ENCODE measurements at regions not wholly inside any gene's neighbourhood (a gene's known extent, or its start where the extent isn't known, plus 50 kb on each side); places are given as distances from the start of the nearest gene placed in this dataset.
"Not testable (repeated sequence)": the region's sequence is repeated elsewhere in the genome, so short reads cannot be mapped to it uniquely, and the experiment has no call there.

- DNase-seq (ENCODE audit: low spot score) = no peak
These were observed 115.7 kb upstream of the ADAMTS9 start for GRCh38 chr3:64803469-64803868.

GRCh38 chr3:64802460-64802859 lies 114.7 kb upstream of the ADAMTS9 start:
- no peak for DNase-seq (ENCODE audit: low spot score)

DNA sequence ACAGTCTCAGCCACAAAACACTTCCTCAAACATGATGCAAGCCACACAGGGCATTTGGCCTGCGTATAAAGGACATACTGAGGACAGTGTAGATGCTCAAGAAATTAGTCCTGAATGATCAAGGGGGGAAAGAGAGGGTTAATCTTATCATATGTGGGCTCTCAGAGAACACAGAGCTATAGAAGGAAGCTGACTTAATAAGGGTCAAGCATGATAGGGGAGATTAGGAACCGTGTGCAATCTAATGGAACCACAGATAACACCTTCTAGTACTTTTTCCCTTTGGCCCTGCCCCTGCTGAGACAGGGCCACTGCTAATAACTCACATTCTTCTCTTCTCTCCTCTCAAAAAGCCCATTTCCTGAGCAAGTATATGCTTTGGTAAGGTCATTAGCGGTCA lies 114.1 kb upstream of the ADAMTS9 start:
- DNase-seq (ENCODE audit: low spot score) = no peak

- no peak for DNase-seq (ENCODE audit: low spot score)
These were observed 111.8 kb upstream of the ADAMTS9 start for GRCh38 chr3:64799606-64800005.

DNA sequence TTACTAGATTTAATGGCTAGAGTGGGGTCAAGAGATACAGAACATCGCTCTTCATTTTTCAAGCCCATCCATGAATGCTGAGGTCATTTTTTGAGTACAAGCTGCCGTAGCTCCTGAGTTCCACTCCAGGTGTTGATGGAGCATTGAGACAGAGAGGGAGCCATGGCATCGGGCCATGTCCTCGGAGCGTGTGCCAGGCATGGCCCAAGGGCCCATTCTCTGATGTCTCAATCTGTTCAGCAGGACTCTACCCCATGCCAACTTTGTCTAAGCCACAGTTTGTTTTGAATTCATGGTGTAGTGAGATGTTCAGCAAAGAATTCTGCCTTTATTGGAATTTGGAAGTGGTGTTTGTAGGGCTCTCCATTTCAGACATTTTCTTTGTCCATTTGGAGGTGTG lies 110.5 kb upstream of the ADAMTS9 start:
- no peak for DNase-seq (ENCODE audit: low spot score)

DNA sequence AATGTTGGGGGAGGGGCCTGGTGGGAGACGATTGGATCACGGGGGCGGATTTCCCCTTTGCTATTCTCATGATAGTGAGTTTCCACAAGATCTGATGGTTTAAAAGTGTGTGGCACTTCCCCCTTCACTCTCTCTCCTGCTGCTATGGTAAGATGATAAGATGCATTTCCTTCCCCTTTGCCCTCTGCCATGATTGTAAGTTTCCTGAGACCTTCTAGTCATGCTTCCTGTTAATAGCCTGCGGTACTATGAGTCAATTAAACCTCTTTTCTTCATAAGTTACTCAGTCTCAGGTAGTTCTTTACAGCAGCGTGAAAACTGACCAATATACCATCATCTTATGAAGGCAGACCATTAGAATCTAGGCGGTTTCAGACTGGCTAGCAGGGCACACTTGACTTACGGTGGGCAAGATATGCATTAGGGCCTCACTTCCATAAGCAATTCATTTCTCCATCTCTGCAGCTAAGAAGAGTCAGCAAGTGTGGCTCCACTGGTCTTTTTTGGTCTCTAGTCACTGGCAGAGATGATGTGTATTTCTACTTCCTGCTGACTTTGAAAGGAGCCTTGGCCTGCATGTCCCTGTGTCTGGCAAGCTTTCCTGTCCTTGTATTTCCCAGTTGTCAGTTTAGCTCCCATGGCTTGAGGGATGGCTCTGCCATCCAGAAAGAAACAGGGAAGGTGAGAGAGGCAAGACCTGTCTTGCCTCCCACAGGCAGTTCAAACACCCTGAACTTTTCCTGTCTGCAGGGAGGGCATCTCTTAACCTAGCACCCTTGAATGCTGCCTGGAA lies 109.0 kb upstream of the ADAMTS9 start:
- DNase-seq (ENCODE audit: low spot score) = no peak

- DNase-seq (ENCODE audit: low spot score) = no peak
These were observed 104.6 kb upstream of the ADAMTS9 start for GRCh38 chr3:64792445-64792844.

GRCh38 chr3:64789111-64789510 lies 101.3 kb upstream of the ADAMTS9 start:
- DNase-seq (ENCODE audit: low spot score) = no peak

DNA sequence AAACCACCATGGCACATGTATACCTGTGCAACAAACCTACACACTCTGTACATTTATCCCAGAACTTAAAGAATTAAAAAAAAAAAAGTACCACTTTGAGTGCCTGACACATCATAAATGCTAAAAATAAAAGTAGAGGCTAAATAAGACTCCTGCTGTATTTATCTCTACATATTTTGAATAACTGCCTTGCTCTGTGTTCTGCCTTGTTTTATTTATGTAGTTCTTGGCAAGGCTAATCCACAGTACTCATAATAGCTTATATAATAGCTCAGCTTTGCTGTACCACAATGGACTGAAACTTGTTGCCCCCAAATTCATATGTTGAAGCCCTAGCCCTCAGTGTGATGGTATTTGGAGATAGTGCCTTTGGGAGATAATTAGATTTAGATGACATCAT lies 95.4 kb upstream of the ADAMTS9 start:
- no peak for DNase-seq (ENCODE audit: low spot score)

- not testable (repeated sequence) for DNase-seq (ENCODE audit: low spot score)
These were observed 93.1 kb upstream of the ADAMTS9 start for GRCh38 chr3:64780923-64781322.

- DNase-seq (ENCODE audit: low spot score) = no peak
These were observed 85.3 kb upstream of the ADAMTS9 start for GRCh38 chr3:64773137-64773536.

DNA sequence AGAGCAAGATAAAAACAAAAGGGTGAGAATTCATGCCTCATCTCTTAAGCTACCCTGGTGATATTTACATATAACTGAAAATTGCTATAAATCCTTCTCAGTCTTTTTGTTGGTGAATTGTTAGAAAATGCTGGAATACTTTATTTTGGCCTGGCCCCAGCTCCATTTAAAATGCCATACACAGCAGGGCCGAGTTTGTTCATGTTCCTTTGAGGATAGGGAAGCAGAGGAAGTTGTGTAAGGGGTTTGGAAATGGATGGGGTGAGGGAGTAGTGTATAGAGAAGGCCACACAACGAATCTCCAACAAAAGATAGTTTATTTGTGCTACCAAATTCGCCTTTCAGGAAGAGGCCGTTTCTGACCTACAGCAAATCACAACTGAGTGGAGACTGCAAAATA lies 78.6 kb upstream of the ADAMTS9 start:
- DNase-seq (ENCODE audit: low spot score) = no peak

- no peak for DNase-seq (ENCODE audit: low spot score)
These were observed 78.1 kb upstream of the ADAMTS9 start for GRCh38 chr3:64765947-64766346.

DNA sequence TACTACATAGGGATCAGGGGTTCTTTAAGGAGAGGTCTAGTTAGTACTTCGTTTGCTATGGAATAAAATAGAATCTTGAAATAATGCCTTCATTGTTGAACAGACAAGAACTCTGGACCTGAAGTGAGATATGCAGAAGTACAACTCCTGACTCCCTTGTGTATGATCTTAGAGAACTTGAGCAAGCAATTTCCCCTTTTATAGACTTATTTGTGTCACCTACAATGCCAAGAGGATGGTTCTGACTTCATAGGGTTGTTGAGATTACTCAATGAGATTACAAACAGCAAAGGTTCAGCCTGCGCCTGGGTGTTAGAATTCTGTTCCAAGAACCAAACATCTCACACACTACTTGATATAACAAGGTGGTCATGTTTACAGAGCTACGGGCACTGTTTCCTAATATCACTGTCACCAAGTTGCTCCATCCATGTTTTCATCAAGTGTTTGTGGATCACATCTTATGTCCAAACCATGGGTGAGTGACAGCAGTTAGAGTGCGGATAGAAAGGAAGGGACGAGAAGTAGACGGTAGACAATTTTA lies 76.7 kb upstream of the ADAMTS9 start:
- DNase-seq (ENCODE audit: low spot score) = no peak

DNA sequence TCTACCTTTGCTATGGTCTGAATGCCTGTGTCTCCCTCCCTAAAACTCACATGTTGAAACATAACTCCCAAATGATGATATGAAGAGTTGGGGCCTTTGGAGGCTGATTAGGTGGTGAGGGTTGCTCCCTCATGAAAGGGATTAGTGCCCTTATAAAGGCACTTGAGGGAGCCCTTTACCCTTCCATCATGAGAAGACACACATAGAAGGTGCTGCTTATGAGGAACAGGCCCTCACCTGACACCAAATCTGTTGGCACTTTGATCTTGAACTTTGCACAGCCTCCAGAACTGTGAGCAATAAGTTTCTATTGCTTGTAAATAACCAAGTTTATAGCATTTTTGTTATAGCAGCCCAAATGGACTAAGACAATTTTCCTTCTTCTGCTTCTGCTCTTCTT lies 76.2 kb upstream of the ADAMTS9 start:
- no peak for DNase-seq (ENCODE audit: low spot score)

DNA sequence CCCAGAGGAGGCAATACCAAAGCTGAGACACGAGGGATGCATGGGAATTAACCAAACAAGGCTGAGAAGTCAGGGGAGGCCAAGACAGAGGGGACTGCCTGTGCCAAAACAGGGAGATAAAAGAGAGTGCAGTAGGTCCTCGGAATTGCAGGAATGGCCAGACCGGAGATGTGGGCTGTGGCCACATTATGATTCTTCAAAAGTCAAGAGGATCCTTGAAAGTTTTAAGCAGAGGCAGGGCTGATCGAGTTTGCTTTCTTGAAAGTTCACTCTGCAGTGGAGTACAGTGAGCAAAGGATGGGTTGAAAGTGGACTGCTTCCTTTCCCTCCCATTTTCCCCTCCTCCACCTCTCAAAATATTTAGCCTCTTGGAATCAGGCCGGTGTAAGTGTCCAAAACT lies 73.9 kb upstream of the ADAMTS9 start:
- no peak for DNase-seq (ENCODE audit: low spot score)

- DNase-seq (ENCODE audit: low spot score) = no peak
These were observed 72.5 kb upstream of the ADAMTS9 start for GRCh38 chr3:64760258-64760657.

DNA sequence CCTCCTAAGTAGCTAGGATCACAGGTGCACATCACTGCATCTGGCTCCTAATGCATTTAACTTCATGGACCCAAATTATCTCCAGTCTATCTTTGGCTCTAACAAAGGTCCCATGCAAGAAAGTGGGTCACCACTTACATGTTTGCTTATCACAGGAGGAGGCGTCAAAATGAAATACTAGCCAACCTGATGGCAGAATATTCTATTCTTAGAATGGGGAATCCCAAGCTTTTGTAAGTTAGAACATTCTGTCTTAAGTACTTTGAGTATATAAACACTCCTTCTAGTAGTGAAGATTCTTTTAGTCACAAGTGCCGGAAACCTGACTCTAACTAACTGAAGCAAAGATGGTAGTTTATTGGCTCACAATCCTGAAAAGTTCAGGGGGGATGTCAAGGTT lies 72.0 kb upstream of the ADAMTS9 start:
- DNase-seq (ENCODE audit: low spot score) = no peak

DNA sequence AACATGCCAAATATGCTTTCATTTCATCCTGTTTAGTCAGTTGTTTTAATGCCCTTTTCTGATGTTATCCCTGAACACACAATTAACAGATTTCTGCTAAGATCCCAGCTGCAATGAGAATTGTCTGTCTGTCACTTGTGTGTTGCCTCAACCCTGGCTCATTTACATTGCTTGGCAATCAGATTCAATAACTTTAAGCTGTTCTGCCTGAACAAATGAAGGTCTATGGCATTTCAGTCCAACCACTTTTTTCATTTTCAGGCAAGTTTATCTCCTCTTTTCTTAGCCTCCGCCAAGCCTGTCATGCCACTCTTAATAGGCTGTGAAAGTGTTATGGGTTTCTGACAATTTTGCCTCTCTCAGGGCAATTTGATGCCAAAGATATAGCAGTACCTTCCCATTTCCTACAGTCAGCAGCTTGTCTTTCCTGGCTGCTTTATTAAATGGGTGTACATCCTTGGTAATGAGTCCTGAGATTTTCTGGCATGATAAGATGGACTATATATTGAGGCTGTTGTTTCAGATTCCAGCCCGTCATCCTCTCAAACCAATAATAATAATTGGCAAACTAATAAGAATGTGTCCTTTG lies 68.7 kb upstream of the ADAMTS9 start:
- DNase-seq (ENCODE audit: low spot score) = no peak

DNA sequence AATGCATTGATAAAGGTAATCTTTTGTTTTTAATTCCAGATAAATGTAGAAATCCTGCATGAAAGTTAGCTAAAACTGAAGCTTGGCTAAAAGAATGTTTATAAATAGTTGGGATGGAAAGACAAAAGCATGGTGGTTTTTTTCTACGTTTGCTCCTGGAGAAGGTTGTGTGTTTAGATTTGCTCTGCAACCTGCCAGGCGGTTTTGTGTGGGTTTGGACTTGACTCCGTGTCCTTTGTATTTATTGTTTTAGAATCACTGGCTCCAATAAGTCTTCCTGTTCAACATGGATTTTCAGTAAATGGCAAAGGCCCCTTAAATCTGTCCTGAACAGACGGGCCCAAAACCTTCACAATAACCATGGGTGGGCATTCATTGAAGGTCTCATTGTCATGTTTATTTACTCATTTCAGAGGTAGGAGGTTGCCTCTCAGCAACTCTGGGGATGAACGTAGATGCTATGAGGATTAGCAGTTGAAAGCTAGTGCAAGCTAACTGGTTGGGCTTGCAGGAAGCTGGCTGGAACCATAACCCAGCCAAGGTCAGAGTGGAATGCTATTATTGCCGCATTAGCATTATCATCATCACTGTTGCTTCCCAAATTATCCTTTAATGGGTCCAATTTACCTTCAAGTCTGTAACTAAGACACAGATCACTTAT lies 60.6 kb upstream of the ADAMTS9 start:
- DNase-seq (ENCODE audit: low spot score) = no peak

GRCh38 chr3:64747679-64748078 lies 59.9 kb upstream of the ADAMTS9 start:
- no peak for DNase-seq (ENCODE audit: low spot score)

DNA sequence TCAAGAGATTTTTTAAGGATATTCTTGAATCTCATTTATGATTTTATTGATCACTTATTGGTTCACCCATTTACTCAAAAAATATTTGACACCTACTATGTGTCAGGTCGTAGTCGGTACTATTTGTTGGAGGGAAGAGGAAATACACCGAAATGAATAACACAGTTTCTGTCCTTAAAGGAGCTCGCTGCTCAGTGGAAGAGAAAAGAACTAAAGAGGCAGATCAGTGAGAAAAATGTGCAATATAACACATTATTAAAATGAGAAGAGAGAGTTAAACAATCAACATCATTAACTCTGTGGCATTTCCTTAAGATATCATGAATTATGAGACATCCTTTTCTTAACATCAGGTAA lies 56.1 kb upstream of the ADAMTS9 start:
- DNase-seq (ENCODE audit: low spot score) = no peak

DNA sequence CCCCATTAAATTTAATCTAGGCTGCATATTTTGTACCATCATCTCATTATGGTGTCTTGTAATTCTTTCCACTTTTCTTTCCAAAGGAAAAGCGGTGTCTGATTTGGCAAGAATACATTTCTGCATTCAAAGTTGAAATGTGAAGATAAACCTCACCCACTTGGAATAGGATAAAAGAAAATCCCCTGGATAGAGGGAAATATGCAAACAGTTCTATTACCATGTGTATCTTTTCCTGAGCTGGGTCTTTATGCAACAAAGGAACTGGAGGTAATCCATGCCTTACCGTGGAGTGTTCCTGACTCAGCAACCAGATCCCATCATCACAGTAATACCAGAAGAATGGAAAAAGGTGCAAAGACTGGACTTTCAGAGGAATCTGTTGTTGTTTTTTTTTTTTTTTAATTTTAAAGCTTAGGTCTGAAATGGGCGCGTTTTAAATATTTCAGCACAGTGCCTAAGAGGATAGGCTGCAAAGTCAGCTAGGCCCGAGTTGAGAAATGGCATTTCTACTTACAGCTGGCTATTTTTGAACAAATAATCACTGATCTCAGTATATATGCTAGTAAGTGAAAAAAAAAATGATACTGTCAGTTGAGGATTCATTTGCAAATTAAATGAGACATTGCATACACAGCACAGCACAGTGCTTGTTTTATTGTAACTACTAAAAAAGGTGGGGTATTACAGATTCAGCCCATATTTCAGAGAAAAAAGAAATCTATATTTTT lies 55.5 kb upstream of the ADAMTS9 start:
- DNase-seq (ENCODE audit: low spot score) = no peak
